HCT116 (cell line): ENCODE measurements at regions not wholly inside any gene's neighbourhood (a gene's known extent, or its start where the extent isn't known, plus 50 kb on each side); places are given as distances from the start of the nearest gene placed in this dataset.

ENCODE experiments used
- ATAC-seq: fragments of 200-7000 bp; cut with Tn5 transposase; 2 replicates; pipeline ENCODE4 v1.9.1; 2020; ENCODE audit warnings: mild to moderate bottlenecking, moderate library complexity
- BruUV-seq: library from RNA; stranded (reverse); fragments of 400-500 nt; replicated peaks from 2 replicates; lab custom pipeline; 2021; lab: Mats Ljungman, UMichigan
- CTCF ChIA-PET: fragments of 300-600 bp; sonication (Branson Sonifier 250); formaldehyde crosslinking; loops from one replicate; lab custom pipeline; 2021; ENCODE audit warnings: antibody characterized with exemption; lab: Charles Lee
- POLR2A ChIA-PET: fragments of 300-600, 350-600 bp; sonication (Branson Sonifier 250); formaldehyde crosslinking; loops from one replicate; lab custom pipeline; 2021; ENCODE audit warnings: antibody characterized with exemption; lab: Charles Lee
- RAD21 ChIA-PET, 2 experiments: fragments of 300-600 bp; sonication (Branson Sonifier 250); formaldehyde crosslinking; loops; one replicate each; lab custom pipeline; 2023; ENCODE audit warnings: low total read pairs in 2 of 2; ENCODE audit not compliant: uncharacterized antibody in 2 of 2, unreplicated experiment in 2 of 2, low non-redundant PET in 1 of 2; lab: Charles Lee
- DNase-seq: peaks from one replicate; pipeline ENCODE4 v3.0.0-alpha.2; 2010; ENCODE audit warnings: low read depth, low spot score
- H2AFZ ChIP-seq: fragments of 200-600 bp; shearing (Covaris generic), sonication (generic); 2 replicates; pipeline ENCODE4 v1.6.1; 2017; ENCODE audit warnings: low read depth, mixed run types, mixed read lengths, antibody characterized with exemption, low read length; ENCODE audit not compliant: poor library complexity, severe bottlenecking
- H3K27ac ChIP-seq: 2 replicates; pipeline ENCODE4 v1.5.1; 2012; ENCODE audit warnings: low read depth, low read length
- H3K27me3 ChIP-seq: fragments of 200-600 bp; sonication (generic); 2 replicates; pipeline ENCODE4 v1.6.1; 2016; ENCODE audit warnings: mixed run types, low read length, mixed read lengths; ENCODE audit not compliant: insufficient read depth
- H3K36me3 ChIP-seq, 2 experiments: fragments of 200-500 bp in 1 of 2; fragments of 200-600 bp in 1 of 2; sonication (Bioruptor generic) in 1 of 2; sonication (generic) in 1 of 2; 2 replicates each; pipeline versions ENCODE4 v1.5.1 to v1.6.1; 2014 to 2016; ENCODE audit warnings: low read length in 2 of 2, inconsistent platforms in 1 of 2, mixed read lengths in 1 of 2, mixed run types in 1 of 2; ENCODE audit not compliant: insufficient read depth in 2 of 2, control insufficient read depth in 1 of 2
- H3K4me1 ChIP-seq, 2 experiments: fragments of 200-600 bp in 1 of 2; sonication (generic) in 1 of 2; 2 replicates each; pipeline versions ENCODE4 v1.5.1 to v1.6.1; 2012 to 2017; ENCODE audit warnings: low read length in 2 of 2, inconsistent platforms in 1 of 2, mild to moderate bottlenecking in 1 of 2, mixed read lengths in 1 of 2, mixed run types in 1 of 2, moderate library complexity in 1 of 2; ENCODE audit not compliant: insufficient read depth in 2 of 2, control insufficient read depth in 1 of 2
- H3K4me2 ChIP-seq: fragments of 200-600 bp; sonication (generic); 2 replicates; pipeline ENCODE4 v1.6.1; 2017; ENCODE audit warnings: mixed run types, low read length, mixed read lengths
- H3K4me3 ChIP-seq, 2 experiments: fragments of 200-600 bp in 1 of 2; sonication (generic) in 1 of 2; replicated peaks in 1 of 2; 2 replicates each; pipeline ENCODE4 v1.5.1; 2011 to 2016; ENCODE audit warnings: low read length in 2 of 2, control low read depth in 1 of 2, low read depth in 1 of 2, mild to moderate bottlenecking in 1 of 2, mixed read lengths in 1 of 2, mixed run types in 1 of 2
- H3K79me2 ChIP-seq: fragments of 200-600 bp; sonication (generic); 2 replicates; pipeline ENCODE4 v1.6.1; 2017; ENCODE audit warnings: mild to moderate bottlenecking, mixed run types, low read length, moderate library complexity, mixed read lengths; ENCODE audit not compliant: insufficient read depth
- H3K9ac ChIP-seq: fragments of 200-600 bp; sonication (generic); 2 replicates; pipeline ENCODE4 v1.6.1; 2016; ENCODE audit warnings: low read length, mixed read lengths
- H3K9me2 ChIP-seq: fragments of 200-600 bp; sonication (generic), shearing (Covaris generic); 2 replicates; pipeline ENCODE4 v1.6.1; 2017; ENCODE audit warnings: mixed run types, mild to moderate bottlenecking, moderate library complexity; ENCODE audit not compliant: insufficient read depth
- H3K9me3 ChIP-seq, 2 experiments: fragments of 200-500 bp in 1 of 2; fragments of 200-600 bp in 1 of 2; sonication (Bioruptor generic) in 1 of 2; sonication (generic) in 1 of 2; 2 replicates each; pipeline ENCODE4 v1.6.1; 2014 to 2017; ENCODE audit warnings: low read length in 2 of 2, mixed read lengths in 2 of 2, inconsistent platforms in 1 of 2, low read depth in 1 of 2, mild to moderate bottlenecking in 1 of 2, mixed run types in 1 of 2, moderate library complexity in 1 of 2; ENCODE audit not compliant: control insufficient read depth in 1 of 2, insufficient read depth in 1 of 2
- H4K20me1 ChIP-seq: fragments of 200-600 bp; sonication (generic), shearing (Covaris generic); 2 replicates; pipeline ENCODE4 v1.6.1; 2017; ENCODE audit warnings: mixed run types, mild to moderate bottlenecking, moderate library complexity; ENCODE audit not compliant: insufficient read depth
- ATF3 ChIP-seq: IDR thresholded peaks from 2 replicates; pipeline ENCODE4 v1.6.1; 2012
- CBX3 ChIP-seq: IDR thresholded peaks from 2 replicates; pipeline ENCODE4 v1.6.1; 2012; ENCODE audit warnings: low read depth
- CEBPB ChIP-seq: IDR thresholded peaks from 2 replicates; pipeline ENCODE4 v1.6.1; 2012; ENCODE audit warnings: low read depth
- ELF1 ChIP-seq: IDR thresholded peaks from 2 replicates; pipeline ENCODE4 v1.6.1; 2012; ENCODE audit warnings: low read depth, borderline replicate concordance
- EZH2phosphoT487 ChIP-seq: fragments of 200-600 bp; IDR thresholded peaks from 2 replicates; pipeline ENCODE4 v1.6.1; 2018; ENCODE audit warnings: antibody characterized with exemption, borderline replicate concordance
- FOSL1 ChIP-seq: IDR thresholded peaks from 2 replicates; pipeline ENCODE4 v1.6.1; 2012; ENCODE audit warnings: low read depth
- POLR2A ChIP-seq: IDR thresholded peaks from 2 replicates; pipeline ENCODE4 v1.7.0; 2011; ENCODE audit warnings: borderline replicate concordance; ENCODE audit not compliant: insufficient read depth, insufficient read length; ENCODE audit errors: extremely low read depth
- POLR2AphosphoS5 ChIP-seq: IDR thresholded peaks from 2 replicates; pipeline ENCODE4 v1.6.1; 2011; ENCODE audit warnings: mild to moderate bottlenecking, low read depth, low read length, moderate library complexity
- RAD21 ChIP-seq: IDR thresholded peaks from 2 replicates; pipeline ENCODE4 v1.6.1; 2012; ENCODE audit warnings: low read depth, mild to moderate bottlenecking
- REST ChIP-seq: IDR thresholded peaks from 2 replicates; pipeline ENCODE4 v1.6.1; 2012; ENCODE audit warnings: low read depth
- SP1 ChIP-seq: IDR thresholded peaks from 2 replicates; pipeline ENCODE4 v1.6.1; 2012; ENCODE audit warnings: low read depth
- SRF ChIP-seq: IDR thresholded peaks from 2 replicates; pipeline ENCODE4 v1.6.1; 2012; ENCODE audit warnings: low read depth
- ZNF274 ChIP-seq: fragments of 200-500 bp; sonication (Bioruptor generic); IDR thresholded peaks from 2 replicates; pipeline ENCODE4 v1.6.1; 2014; ENCODE audit warnings: mild to moderate bottlenecking, low read depth, low read length, inconsistent platforms
- intact Hi-C: fragments of 100-400 bp; cut with micrococcal nuclease; formaldehyde crosslinking; loops from 2 replicates; pipeline ENCODE4 v1.10.0; 2022
- TF ChIP-seq, protein P1 (sequence below), 3 experiments: fragments of 200-600 bp in 1 of 3; sonication (generic) in 1 of 3; IDR thresholded peaks in 2 of 3; conservative IDR thresholded peaks in 1 of 3; 2 replicates each; pipeline ENCODE4 v1.5.1; 2012 to 2017; ENCODE audit warnings: low read depth in 2 of 3, low read length in 2 of 3, antibody characterized with exemption in 1 of 3, borderline replicate concordance in 1 of 3, control low read depth in 1 of 3, mild to moderate bottlenecking in 1 of 3, mixed read lengths in 1 of 3, mixed run types in 1 of 3, moderate library complexity in 1 of 3; ENCODE audit not compliant: insufficient read depth in 1 of 3

DNA sequence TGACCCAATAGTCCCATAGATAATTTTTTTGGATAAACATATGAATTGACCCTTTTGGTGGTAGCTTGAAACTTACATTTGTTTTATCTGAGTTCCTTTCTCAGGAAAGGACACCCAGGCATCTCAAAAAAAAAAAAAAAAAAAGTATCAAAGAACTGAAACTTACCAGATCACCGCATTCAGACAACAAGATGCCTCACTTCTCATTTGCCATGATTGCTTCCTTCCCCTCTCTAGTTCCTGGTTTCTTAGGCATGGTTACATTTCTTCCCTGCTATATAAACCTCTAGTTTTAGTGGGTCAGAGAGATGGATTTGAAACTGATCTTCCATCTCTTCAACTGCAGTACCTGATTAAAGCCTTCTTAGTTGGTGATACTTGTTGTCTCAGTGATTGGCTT is 240.1 kb downstream of the ACKR3 start (continued):
- TF ChIP-seq CEBPB, result no peak
- no peak for TF ChIP-seq FOSL1
- no peak for TF ChIP-seq CBX3
- no peak for TF ChIP-seq POLR2AphosphoS5
- no peak for TF ChIP-seq POLR2A
- no peak for TF ChIP-seq SRF
- TF ChIP-seq, all 23 proteins: peak for 0

- Histone ChIP-seq H3K4me3 (no peak overlapping the region), H3K9me3 (no peaks in the 10 kb centered on the region; a peak in 2 of 4 replicates), H2AFZ (no peak overlapping the region), H3K79me2 (no peaks in the 10 kb centered on the region), H3K27ac (no peak overlapping the region), H3K4me2 (no peak overlapping the region), H4K20me1 (no peaks in the 10 kb centered on the region), H3K27me3 (peaks cover 30% of the 10 kb centered on the region; the same call in 1 of the 2 replicates), H3K36me3 (no peaks in the 10 kb centered on the region), H3K9me2 (no peaks in the 10 kb centered on the region), H3K9ac (no peak overlapping the region), H3K4me1 (no peaks in the 10 kb centered on the region)
- ChIA-PET RAD21 (no interaction called here), CTCF (no interaction called here), POLR2A (no interaction called here)
- DNase-seq (no peak), ATAC-seq (no peak)
- intact Hi-C loops, result no loop called here
- TF ChIP-seq ATF3, result no peak
- no peak for TF ChIP-seq ELF1
- TF ChIP-seq SP1, result no peak
- TF ChIP-seq RAD21, result no peak
- no peak for TF ChIP-seq ZNF274
- no peak for TF ChIP-seq SRF
- no peak for TF ChIP-seq FOSL1
- no peak for TF ChIP-seq EZH2phosphoT487
- TF ChIP-seq CEBPB, result no peak
- TF ChIP-seq POLR2AphosphoS5, result no peak
- TF ChIP-seq, protein P1, sequence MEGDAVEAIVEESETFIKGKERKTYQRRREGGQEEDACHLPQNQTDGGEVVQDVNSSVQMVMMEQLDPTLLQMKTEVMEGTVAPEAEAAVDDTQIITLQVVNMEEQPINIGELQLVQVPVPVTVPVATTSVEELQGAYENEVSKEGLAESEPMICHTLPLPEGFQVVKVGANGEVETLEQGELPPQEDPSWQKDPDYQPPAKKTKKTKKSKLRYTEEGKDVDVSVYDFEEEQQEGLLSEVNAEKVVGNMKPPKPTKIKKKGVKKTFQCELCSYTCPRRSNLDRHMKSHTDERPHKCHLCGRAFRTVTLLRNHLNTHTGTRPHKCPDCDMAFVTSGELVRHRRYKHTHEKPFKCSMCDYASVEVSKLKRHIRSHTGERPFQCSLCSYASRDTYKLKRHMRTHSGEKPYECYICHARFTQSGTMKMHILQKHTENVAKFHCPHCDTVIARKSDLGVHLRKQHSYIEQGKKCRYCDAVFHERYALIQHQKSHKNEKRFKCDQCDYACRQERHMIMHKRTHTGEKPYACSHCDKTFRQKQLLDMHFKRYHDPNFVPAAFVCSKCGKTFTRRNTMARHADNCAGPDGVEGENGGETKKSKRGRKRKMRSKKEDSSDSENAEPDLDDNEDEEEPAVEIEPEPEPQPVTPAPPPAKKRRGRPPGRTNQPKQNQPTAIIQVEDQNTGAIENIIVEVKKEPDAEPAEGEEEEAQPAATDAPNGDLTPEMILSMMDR (IDR thresholded peaks at IDR 0.05 in 2 of 3, conservative IDR thresholded peaks at IDR 0.05 in 1 of 3; ENCODE audit: borderline replicate concordance in 1 of 3, insufficient read depth in 1 of 3, low read depth in 2 of 3, low read length in 2 of 3), result no peak
- no peak for TF ChIP-seq REST
- BruUV-seq, result no TSS peak
Observed at GRCh38 chr2:236811062-236811656, 241.5 kb downstream of the ACKR3 start.
